ENCODE measurements at regions not wholly inside any gene's neighbourhood (a gene's known extent, or its start where the extent isn't known, plus 50 kb on each side); places are given as distances from the start of the nearest gene placed in this dataset.

GRCh38 chr11:111019871-111020670 lies 225.5 kb upstream of the POU2AF2 start:
- no peak for DNase-seq

GRCh38 chr11:111019451-111019850 lies 226.1 kb upstream of the POU2AF2 start:
- DNase-seq = no peak

GRCh38 chr11:111018566-111018965 lies 227.0 kb upstream of the POU2AF2 start:
- no peak for DNase-seq

- DNase-seq = peak; percentile 53
These were observed 233.0 kb upstream of the POU2AF2 start for GRCh38 chr11:111012491-111012890.

GRCh38 chr11:111011275-111011594 lies 234.3 kb upstream of the POU2AF2 start:
- no peak for DNase-seq

DNA sequence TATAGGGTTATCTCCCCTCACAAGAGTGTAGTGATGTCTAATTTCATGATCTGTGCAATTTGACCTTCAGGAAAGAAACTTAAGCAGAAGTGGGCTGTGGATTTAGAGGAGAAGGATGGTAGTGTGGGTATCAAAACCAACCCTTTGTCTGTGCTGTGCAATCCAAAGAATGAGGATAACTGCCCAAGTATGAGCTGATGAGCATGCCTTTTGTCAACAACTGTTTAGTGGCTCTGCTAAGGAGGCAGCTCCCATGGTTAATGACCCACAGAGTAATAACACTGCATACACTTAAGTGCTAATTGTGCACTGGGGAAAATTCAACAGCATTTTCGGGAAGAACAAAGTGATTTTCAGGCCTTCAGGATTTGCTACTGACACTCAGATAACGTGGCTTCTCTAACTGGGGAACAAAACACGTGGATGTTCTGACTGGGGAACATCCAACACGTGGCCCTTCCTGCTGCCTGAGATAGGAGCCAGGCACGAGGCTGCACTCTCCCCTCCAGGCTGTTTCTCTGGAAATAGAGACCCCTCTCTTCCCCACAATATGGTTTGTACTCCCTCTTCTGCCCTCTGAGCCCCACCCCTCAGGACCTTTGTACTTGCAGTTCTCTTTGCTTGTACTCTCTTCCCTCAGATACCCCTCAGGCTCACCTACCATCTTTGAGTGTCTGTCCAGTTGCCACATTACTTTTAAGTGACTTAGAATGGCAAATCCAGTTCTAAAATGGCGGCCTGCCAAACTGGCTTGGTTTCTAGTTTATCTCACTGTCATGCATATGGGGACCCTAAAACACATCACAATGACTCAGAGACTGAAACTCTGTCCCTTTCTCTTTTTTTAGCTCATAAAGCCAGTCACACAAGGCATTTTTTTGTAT lies 234.9 kb upstream of the POU2AF2 start:
- no peak for DNase-seq

DNA sequence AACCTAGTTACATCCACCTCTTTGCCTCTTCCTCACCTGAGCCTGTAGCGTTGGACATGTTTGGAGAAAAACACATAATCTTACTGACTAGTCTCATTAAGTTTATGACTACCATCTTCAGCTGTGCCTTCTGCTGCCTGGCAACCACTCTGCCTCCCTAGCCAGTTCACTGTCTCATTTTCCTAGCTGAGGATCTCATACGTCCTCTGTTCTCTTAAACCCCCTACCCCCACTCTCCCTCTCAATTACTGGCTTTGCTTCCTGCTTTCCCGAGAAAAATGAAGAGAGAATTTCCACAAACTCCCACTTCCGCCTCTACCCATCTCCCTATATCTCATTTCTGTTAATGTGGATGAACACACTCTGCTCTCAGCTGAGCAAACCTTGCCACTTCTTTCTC lies 239.3 kb upstream of the POU2AF2 start:
- DNase-seq = no peak

GRCh38 chr11:111001986-111002611 lies 243.4 kb upstream of the POU2AF2 start:
- no peak for DNase-seq

- DNase-seq = no peak
These were observed 244.5 kb upstream of the POU2AF2 start for GRCh38 chr11:111001081-111001430.

DNA sequence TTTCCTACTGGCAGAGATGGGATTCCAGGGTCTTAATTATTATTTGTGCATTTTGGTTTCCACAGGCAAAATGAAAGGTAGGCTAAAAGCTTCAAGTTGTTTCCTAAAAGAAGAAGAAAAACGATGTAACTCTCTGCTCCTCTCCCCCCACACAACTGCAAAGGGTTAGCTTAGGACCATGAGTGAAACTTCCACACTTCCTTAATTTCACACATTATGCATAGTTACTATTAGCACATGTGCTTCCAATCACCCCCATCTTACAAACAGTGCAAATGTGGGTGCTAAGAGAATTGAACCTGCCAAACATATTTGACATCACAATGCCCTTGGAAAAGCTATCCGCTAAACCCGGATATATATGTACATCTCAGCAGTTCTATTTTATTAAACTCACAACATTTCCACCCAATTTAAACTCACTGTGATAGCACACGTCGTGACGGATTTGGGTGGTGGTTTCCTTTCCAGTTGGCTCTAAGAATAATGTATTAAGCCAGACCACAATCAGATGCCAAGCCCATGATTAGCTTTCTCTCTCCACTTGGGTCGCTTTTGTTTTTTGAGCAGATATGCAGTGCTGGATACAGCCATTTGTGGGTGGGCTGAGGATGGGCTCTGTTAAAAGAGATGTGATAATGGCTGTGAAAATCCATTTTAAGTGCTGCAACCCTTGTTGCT lies 245.0 kb upstream of the POU2AF2 start:
- DNase-seq = no peak

- no peak for DNase-seq
These were observed 253.0 kb upstream of the POU2AF2 start for GRCh38 chr11:110992481-110992880.

GRCh38 chr11:110991661-110992355 lies 253.7 kb upstream of the POU2AF2 start:
- no peak for DNase-seq

- DNase-seq = no peak
These were observed 255.2 kb upstream of the POU2AF2 start for GRCh38 chr11:110990311-110990710.

GRCh38 chr11:110989428-110990133 lies 255.9 kb upstream of the POU2AF2 start:
- DNase-seq = no peak

GRCh38 chr11:110988671-110989070 lies 256.9 kb upstream of the POU2AF2 start:
- no peak for DNase-seq

GRCh38 chr11:110986016-110986415 lies 259.5 kb upstream of the POU2AF2 start:
- DNase-seq = no peak

DNA sequence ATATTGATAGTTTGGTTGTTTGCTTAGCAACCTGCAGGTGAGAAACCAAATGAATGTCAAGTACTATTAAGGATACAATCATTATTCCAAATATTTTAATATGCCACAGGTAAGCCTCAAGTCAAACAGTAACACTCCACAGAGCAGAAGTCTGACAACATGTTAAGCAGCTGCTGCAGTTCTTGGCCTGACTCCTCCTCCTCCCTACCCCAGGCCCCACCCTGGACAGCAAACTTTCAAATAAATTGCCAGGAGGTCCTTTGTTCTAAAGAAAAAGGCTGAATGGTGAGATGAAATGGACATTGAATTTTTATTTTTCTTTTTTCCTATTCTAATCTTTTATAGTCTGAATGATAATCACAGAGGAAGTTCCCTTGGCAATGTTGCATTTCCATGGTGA lies 260.0 kb upstream of the POU2AF2 start:
- no peak for DNase-seq

DNA sequence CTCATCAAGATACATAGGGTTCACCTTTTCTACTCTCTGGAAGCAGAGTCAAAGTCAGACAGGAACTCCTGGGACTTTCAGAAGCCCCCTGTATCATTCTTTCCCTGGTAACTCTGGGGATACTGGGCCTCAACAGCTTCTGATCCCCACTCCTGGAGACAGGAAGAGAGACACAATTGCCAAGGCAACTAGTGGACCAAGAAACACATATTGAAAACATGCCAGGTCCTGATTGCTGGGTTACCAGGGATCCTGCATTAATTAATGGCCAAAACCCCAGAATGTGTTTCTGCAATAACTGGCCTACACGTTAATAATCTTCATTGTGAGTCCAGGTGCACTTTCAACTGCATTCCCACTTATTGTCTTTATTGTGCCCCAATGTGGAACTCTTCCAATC lies 260.8 kb upstream of the POU2AF2 start:
- no peak for DNase-seq

GRCh38 chr11:110984147-110984546 lies 261.4 kb upstream of the POU2AF2 start:
- DNase-seq = no peak

DNA sequence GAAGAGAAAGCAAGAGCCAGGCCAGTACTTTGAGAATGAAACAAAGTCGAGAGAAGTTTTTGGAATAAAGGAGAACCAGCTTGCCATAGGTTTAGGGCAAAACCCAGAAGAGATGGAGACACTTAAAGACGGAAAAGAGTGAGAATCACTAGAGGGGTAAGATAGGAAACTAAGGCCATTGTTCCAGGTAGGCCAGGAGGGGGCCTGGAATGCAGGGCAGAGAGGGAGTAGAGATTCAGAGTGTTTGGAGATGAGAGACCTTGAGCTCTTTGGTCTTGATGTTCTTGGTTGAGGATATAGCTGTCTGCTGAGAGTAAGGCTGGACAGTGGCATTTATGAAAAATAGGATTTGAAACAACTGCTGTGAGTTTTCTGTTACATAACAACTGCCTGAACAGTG lies 263.3 kb upstream of the POU2AF2 start:
- no peak for DNase-seq

- no peak for DNase-seq
These were observed 265.8 kb upstream of the POU2AF2 start for GRCh38 chr11:110979696-110980095.

GRCh38 chr11:110977661-110978060 lies 265.4 kb upstream of the ARHGAP20 start:
- no peak for DNase-seq

All from hindlimb muscle (tissue), 1 donor.